Activated CD4-positive, alpha-beta T cell treated with anti-CD3 and anti-CD28 coated beads, Interleukin-2, amount 50 U/mL, for 16 hours (primary cell): ENCODE measurements at regions not wholly inside any gene's neighbourhood (a gene's known extent, or its start where the extent isn't known, plus 50 kb on each side); places are given as distances from the start of the nearest gene placed in this dataset.

ENCODE experiments used
- DNase-seq: peaks from one replicate; pipeline ENCODE4 v3.0.0-alpha.2; 2020

- no peak for DNase-seq
These were observed 155.7 kb downstream of the SNX19 start for GRCh38 chr11:130760515-130761125.

- no peak for DNase-seq
These were observed 154.6 kb downstream of the SNX19 start for GRCh38 chr11:130761560-130762220.

GRCh38 chr11:130762638-130763037 is 153.6 kb downstream of the SNX19 start:
- no peak for DNase-seq

GRCh38 chr11:130763087-130763980 is 152.9 kb downstream of the SNX19 start:
- DNase-seq = no peak

- DNase-seq = no peak
These were observed 150.9 kb downstream of the SNX19 start for GRCh38 chr11:130765406-130765805.

- no peak for DNase-seq
These were observed 150.2 kb downstream of the SNX19 start for GRCh38 chr11:130765951-130766649.

GRCh38 chr11:130766650-130767565 is 149.4 kb downstream of the SNX19 start:
- peak; percentile 3 for DNase-seq

GRCh38 chr11:130769782-130770535 is 146.3 kb downstream of the SNX19 start:
- DNase-seq = no peak

- DNase-seq = no peak
These were observed 144.6 kb downstream of the SNX19 start for GRCh38 chr11:130771708-130772107.

- no peak for DNase-seq
These were observed 143.7 kb downstream of the SNX19 start for GRCh38 chr11:130772266-130773227.

- DNase-seq = no peak
These were observed 142.9 kb downstream of the SNX19 start for GRCh38 chr11:130773244-130773820.

- no peak for DNase-seq
These were observed 141.6 kb downstream of the SNX19 start for GRCh38 chr11:130774703-130775102.

GRCh38 chr11:130775306-130776060 is 140.8 kb downstream of the SNX19 start:
- DNase-seq = no peak

GRCh38 chr11:130776061-130776419 is 140.2 kb downstream of the SNX19 start:
- no peak for DNase-seq

- DNase-seq = no peak
These were observed 138.3 kb downstream of the SNX19 start for GRCh38 chr11:130778026-130778425.

- no peak for DNase-seq
These were observed 137.6 kb downstream of the SNX19 start for GRCh38 chr11:130778705-130779104.

- DNase-seq = no peak
These were observed 137.0 kb downstream of the SNX19 start for GRCh38 chr11:130779267-130779666.

GRCh38 chr11:130779943-130780342 is 136.3 kb downstream of the SNX19 start:
- no peak for DNase-seq

GRCh38 chr11:130780437-130780836 is 135.8 kb downstream of the SNX19 start:
- no peak for DNase-seq
